ENCODE measurements at regions not wholly inside any gene's neighbourhood (a gene's known extent, or its start where the extent isn't known, plus 50 kb on each side); places are given as distances from the start of the nearest gene placed in this dataset.

- TF ChIP-seq CTCF (IDR thresholded peaks at IDR 0.05; ENCODE audit: low read depth, low read length), result no peak
- TF ChIP-seq POLR2A (IDR thresholded peaks at IDR 0.05; ENCODE audit: extremely low read depth, insufficient read length), result no peak
- no peak for TF ChIP-seq MAX (IDR thresholded peaks at IDR 0.05; ENCODE audit: low read depth, low read length)
Measured at GRCh38 chr6:112761740-112762139, 414.6 kb downstream of the RFPL4B start.

Measured in NB4 (cell line).